HFFc6 (cell line): ENCODE measurements at regions not wholly inside any gene's neighbourhood (a gene's known extent, or its start where the extent isn't known, plus 50 kb on each side); places are given as distances from the start of the nearest gene placed in this dataset.

Experiments
- DNase-seq: peaks from one replicate; pipeline ENCODE4 v3.0.0-alpha.2; 2018
- H3K27ac Mint-ChIP-seq: 2 replicates; pipeline ENCODE4 v1.8.0; 2020; ENCODE audit warnings: mild to moderate bottlenecking, mixed read lengths
- H3K27me3 Mint-ChIP-seq: 2 replicates; pipeline ENCODE4 v1.8.0; 2021; ENCODE audit warnings: mild to moderate bottlenecking, moderate library complexity, mixed read lengths; ENCODE audit not compliant: insufficient read depth
- H3K36me3 Mint-ChIP-seq: 2 replicates; pipeline ENCODE4 v1.8.0; 2021; ENCODE audit warnings: low read depth, mixed read lengths
- H3K4me1 Mint-ChIP-seq: 2 replicates; pipeline ENCODE4 v1.8.0; 2020; ENCODE audit warnings: low read depth, mixed read lengths
- H3K4me3 Mint-ChIP-seq: 2 replicates; pipeline ENCODE4 v1.8.0; 2020; ENCODE audit warnings: mild to moderate bottlenecking, moderate library complexity, mixed read lengths
- H3K9me3 Mint-ChIP-seq: 2 replicates; pipeline ENCODE4 v1.8.0; 2020; ENCODE audit warnings: mild to moderate bottlenecking, mixed read lengths
- CTCF ChIP-seq: fragments of 200-600 bp; sonication (generic); IDR thresholded peaks from 2 replicates; pipeline ENCODE4 v1.5.0; 2021; ENCODE audit warnings: antibody characterized with exemption, mild to moderate bottlenecking

GRCh38 chr2:128573531-128573930 is 254.9 kb upstream of the HS6ST1 start:
- TF ChIP-seq CTCF: no peak
- Mint-ChIP-seq H3K36me3 (no peaks in the 10 kb centered on the region), H3K4me1 (no peaks in the 10 kb centered on the region), H3K27me3 (peaks cover 6% of the 10 kb centered on the region), H3K27ac (no peak overlapping the region), H3K9me3 (no peaks in the 10 kb centered on the region), H3K4me3 (no peak overlapping the region)
- DNase-seq: no peak

DNA sequence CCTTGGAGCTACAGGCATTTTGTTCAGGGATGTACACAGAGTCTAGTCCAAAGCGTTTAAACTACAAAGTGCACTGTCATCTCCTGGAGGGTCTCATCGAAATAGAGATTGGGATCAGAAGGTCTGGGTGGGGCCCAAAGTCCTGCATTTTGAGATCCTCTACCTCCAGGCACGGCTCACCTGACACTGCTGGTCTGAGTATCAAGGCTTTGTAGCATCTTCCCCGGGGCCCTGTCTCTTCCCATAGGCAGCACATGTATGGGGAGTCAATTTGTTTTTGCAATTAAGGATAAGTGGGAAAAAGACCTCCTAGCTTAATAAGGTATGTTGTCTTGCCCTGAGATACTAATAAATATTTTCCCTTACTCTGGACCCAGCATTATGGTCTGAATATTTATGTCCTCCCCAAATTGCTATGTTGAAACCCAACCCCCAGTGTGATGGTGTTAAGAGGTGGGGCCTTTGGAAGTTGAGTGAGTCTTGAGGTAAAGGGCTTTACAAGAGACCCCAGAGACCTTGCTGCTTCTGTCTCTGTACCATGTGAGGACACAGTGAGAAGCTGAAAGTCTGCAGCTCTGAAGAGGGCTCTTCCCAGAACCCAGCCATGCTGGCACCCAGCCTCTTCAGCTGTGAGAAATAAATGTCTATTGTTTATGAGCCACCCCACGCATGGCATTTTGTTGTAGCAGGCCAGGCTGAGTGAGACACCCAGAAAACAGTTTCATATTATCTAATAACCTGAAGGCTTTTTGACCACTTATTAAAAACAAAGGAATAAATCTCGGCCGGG is 258.7 kb upstream of the HS6ST1 start:
- peaks cover 6% of the 10 kb centered on the region for H3K27me3 Mint-ChIP-seq
- no peak for DNase-seq
- H3K9me3 Mint-ChIP-seq: no peaks in the 10 kb centered on the region
- TF ChIP-seq CTCF: no peak
- H3K36me3 Mint-ChIP-seq: no peaks in the 10 kb centered on the region
- no peak overlapping the region for H3K27ac Mint-ChIP-seq
- H3K4me1 Mint-ChIP-seq: peaks cover 8% of the 10 kb centered on the region
- no peak overlapping the region for H3K4me3 Mint-ChIP-seq

DNA sequence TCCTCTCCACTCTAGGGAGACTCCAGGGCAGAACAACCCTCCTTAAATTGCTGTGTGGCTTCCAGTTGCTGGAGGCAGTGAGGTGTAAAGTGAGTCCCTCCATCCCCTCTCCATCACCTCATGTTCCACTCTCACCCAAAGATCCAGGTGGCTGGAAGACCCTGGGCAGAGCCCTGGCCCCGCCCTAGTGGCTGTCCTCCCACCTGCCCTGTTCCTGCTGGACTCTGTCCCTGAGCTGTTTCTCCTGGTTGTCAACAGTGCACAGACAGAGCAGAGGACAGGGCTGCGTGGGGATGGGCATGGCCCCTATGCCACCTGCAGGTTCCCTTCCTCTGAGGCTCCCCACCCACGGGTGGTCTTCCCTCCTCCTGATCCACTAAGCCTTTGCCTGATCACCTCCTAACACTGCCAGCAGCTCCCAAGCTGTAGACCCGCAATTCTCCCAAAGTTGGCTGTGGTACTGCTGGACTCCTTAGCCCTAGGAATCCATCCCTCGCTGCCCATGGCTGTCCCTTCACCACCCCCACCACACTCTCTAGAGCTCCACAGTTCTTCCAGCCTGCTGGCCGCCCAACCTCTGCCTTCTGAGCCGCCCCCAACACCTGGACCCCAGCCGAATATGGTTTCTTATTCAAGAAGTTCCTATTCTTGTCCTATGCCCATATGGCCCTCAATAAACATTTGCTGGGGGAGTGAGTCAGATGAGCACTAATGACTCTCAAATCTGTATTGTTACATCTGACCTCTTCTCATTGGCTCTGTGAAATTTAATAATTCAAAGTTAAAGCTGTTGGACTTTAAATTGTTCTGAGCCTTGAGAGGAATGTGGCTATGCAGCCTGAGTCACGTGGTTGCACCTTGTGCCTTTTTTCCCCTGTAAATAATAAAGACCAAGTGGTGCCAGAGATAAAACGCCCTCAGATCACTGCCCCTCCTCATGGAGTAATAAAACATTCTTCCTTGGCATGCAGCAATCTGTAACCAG is 260.0 kb upstream of the HS6ST1 start:
- TF ChIP-seq CTCF: no peak
- Mint-ChIP-seq H3K27me3 (peaks cover 6% of the 10 kb centered on the region), H3K4me3 (no peak overlapping the region), H3K9me3 (no peaks in the 10 kb centered on the region), H3K36me3 (no peaks in the 10 kb centered on the region), H3K27ac (no peak overlapping the region), H3K4me1 (peaks cover 10% of the 10 kb centered on the region)
- no peak for DNase-seq

DNA sequence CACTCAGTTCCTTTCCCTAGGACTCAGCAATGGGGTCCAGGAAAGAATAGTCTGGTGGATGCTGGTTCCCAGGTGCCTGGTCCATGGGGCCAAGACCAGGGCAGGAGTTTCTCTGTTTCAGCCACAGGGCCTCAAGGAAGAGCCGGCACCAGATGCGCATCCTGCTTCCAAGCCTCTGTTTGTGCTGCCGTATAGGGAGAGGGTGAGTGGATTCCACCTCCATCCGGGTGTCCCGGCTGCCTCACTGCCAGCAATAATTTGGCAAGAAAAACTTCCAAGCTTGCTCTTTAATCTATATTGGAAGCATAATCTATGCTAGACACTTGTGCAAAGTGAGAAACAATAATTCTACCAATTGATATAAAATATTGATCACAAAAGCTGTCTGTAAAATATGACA is 261.2 kb upstream of the HS6ST1 start:
- Mint-ChIP-seq H3K27ac (no peak overlapping the region), H3K27me3 (no peaks in the 10 kb centered on the region; the same call in none of the 2 replicates), H3K9me3 (peaks cover 4% of the 10 kb centered on the region), H3K4me3 (no peak overlapping the region), H3K36me3 (0 out of 2 replicates have a peak, but pooled peaks cover 5% of the 10 kb centered on the region), H3K4me1 (peaks cover 21% of the 10 kb centered on the region)
- no peak for DNase-seq
- no peak for TF ChIP-seq CTCF

DNA sequence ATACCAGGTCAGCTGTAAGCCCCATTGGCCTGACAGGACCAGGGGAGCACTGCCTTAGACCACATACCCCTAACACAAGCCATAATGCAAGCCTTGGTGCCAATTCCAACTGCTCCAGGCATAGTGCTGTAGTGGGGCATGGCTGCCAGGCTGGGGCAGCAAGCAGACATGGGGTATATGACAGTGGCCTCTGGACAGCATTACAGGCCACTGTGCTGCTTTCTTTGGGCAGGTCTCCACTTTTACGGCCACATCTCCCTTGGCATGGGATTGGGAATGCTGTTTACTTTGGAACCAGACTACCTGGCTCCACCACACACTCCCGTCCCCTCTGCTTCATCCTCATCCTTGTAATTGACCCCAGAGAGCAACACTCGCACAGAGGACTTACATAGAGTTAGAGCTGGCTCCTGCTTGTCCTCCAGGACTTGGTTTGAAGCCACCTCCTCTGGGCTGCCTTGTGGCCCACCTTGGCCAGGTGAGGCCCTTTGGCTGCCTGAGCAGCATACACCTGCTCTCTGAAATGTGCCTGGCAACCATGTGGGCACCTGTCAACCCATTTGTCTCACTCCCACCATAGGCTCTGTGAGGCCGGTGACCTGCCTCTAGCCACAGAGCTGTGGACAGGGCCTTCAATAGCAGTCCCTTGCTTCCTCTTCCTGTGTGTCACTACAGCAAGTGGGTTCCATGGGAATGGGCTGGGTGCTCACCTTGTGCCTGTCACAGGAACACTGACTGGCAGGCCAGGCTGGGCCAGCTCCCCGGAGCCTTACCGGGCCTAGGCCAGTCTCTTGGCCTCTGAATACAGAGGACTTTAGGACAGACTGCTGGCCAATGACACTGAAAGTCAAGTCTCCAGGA is 262.6 kb upstream of the HS6ST1 start:
- no peak for DNase-seq
- H3K27me3 Mint-ChIP-seq: no peaks in the 10 kb centered on the region; the same call in none of the 2 replicates
- H3K36me3 Mint-ChIP-seq: 0 out of 2 replicates have a peak, but pooled peaks cover 5% of the 10 kb centered on the region
- no peak overlapping the region for H3K27ac Mint-ChIP-seq
- peaks cover 31% of the 10 kb centered on the region for H3K4me1 Mint-ChIP-seq
- H3K9me3 Mint-ChIP-seq: peaks cover 4% of the 10 kb centered on the region
- no peak for TF ChIP-seq CTCF
- H3K4me3 Mint-ChIP-seq: no peak overlapping the region
